Spleen (tissue), 7 donors: ENCODE measurements at regions not wholly inside any gene's neighbourhood (a gene's known extent, or its start where the extent isn't known, plus 50 kb on each side); places are given as distances from the start of the nearest gene placed in this dataset.

Experiments used
- POLR2A ChIP-seq, 3 donors: fragments of 450-650 bp; IDR thresholded peaks; one replicate each; pipeline ENCODE4 v1.5.1; 2017; ENCODE audit warnings: antibody characterized with exemption in 3 of 3, mild to moderate bottlenecking in 1 of 3
- TF ChIP-seq, protein P1 (sequence below), 11 experiments: fragments of 200-600 bp in 7 of 11; fragments of 450-650 bp in 4 of 11; sonication (generic) in 4 of 11; IDR thresholded peaks in 8 of 11; conservative IDR thresholded peaks in 3 of 11; 1 replicate in 7 of 11; 2 replicates in 4 of 11; pipeline versions ENCODE4 v1.4.0 to v1.8.0; 2016 to 2021; ENCODE audit warnings: antibody characterized with exemption in 11 of 11, inconsistent platforms in 4 of 11, mild to moderate bottlenecking in 1 of 11
- donor health status: DM: no; HTN: no; CAD: no; lungs with moderate emphysema.
- donor health status: DM: no; HTN: no; CAD: no.
- donor health status: DM: no; HTN: no; CAD: no.

DNA sequence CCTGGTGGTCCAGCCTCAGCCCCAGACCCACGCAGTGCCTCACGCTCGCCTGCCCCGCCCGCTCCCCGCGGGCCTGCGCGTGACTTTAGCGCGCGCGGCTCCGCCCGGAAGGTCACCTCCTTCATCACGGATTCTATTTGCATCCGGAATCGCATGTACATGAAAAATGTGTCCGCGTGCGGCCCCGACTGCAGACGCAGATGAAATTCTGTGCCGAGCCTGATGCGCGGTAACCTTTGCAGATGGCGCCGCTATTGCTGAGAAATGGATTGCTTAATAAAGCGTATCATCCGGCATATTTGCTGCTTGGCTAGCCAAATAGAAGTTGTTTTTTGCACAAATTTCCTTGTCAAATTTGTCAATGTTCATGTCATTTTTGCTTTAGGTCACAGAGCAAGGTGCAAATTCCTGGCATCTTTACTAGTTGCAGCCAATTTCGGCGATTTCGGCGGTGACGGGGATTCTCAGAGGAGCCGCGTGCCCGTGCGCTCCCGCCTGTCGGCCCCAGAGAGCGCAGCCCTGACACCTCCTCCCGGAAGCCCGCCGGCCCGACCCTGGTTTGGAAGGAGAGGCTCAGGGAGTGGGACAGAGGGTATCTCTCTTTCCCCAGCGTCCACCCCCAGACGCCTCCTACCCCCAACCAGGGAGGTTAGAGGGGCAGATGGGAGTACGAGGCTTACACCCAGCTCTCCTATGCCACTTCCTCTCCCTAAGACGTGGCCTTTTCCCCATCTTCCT, 85.9 kb upstream of the PAX2 start:
- TF ChIP-seq, protein P1, sequence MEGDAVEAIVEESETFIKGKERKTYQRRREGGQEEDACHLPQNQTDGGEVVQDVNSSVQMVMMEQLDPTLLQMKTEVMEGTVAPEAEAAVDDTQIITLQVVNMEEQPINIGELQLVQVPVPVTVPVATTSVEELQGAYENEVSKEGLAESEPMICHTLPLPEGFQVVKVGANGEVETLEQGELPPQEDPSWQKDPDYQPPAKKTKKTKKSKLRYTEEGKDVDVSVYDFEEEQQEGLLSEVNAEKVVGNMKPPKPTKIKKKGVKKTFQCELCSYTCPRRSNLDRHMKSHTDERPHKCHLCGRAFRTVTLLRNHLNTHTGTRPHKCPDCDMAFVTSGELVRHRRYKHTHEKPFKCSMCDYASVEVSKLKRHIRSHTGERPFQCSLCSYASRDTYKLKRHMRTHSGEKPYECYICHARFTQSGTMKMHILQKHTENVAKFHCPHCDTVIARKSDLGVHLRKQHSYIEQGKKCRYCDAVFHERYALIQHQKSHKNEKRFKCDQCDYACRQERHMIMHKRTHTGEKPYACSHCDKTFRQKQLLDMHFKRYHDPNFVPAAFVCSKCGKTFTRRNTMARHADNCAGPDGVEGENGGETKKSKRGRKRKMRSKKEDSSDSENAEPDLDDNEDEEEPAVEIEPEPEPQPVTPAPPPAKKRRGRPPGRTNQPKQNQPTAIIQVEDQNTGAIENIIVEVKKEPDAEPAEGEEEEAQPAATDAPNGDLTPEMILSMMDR (IDR thresholded peaks at IDR 0.05 in 8 of 11, conservative IDR thresholded peaks at IDR 0.05 in 3 of 11), result no peak
- TF ChIP-seq POLR2A (IDR thresholded peaks at IDR 0.05), result no peak
